ENCODE measurements at regions not wholly inside any gene's neighbourhood (a gene's known extent, or its start where the extent isn't known, plus 50 kb on each side); places are given as distances from the start of the nearest gene placed in this dataset.
"Not testable (repeated sequence)": the region's sequence is repeated elsewhere in the genome, so short reads cannot be mapped to it uniquely, and the experiment has no call there.

DNA sequence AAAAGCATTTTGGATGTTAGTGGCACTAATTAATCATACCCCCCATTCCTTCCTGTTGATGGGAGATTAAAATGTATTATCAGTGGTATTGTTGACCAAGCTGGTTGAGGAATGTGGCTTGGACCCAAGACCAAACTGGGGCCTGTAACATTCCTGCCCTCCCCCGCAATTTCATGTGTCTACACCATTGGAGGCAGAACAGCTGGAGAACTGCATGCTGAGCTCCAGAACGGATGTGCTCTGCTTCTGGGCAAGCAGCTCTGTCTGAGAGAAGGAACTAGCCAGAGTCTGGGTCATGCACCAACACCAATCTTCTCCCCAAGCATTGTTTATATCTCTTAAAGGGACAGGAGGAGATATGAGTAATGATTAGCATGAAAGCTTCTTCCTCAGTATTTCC is 185.5 kb downstream of the CEP135 start:
- DNase-seq (ENCODE audit: low read depth) (peak; percentile 91), FAIRE-seq (no peak)
- Mint-ChIP-seq H3K4me3 (ENCODE audit: unreplicated experiment) (no peak overlapping the region), H3K27ac (ENCODE audit: unreplicated experiment) (no peak overlapping the region), H3K27me3 (ENCODE audit: low read depth, unreplicated experiment) (no peaks in the 10 kb centered on the region), H3K36me3 (ENCODE audit: low read depth, unreplicated experiment) (no peaks in the 10 kb centered on the region), H3K4me1 (ENCODE audit: low read depth, unreplicated experiment) (peaks cover 11% of the 10 kb centered on the region), H3K9me3 (ENCODE audit: unreplicated experiment) (no peaks in the 10 kb centered on the region)
- Histone ChIP-seq H3K27me3 (ENCODE audit: insufficient read depth, low read length) (no peaks in the 10 kb centered on the region), H3K4me2 (ENCODE audit: low read length) (peak overlapping the region; percentile 27), H3K9ac (ENCODE audit: low read length) (no peak overlapping the region), H3K79me2 (ENCODE audit: insufficient read depth, low read length) (no peaks in the 10 kb centered on the region), H3K4me1 (ENCODE audit: insufficient read depth, low read length) (no peaks in the 10 kb centered on the region), H3K9me3 (ENCODE audit: insufficient read depth, low read depth, low read length) (no peaks in the 10 kb centered on the region), H4K20me1 (ENCODE audit: insufficient read depth, low read length) (no peaks in the 10 kb centered on the region), H3K36me3 (ENCODE audit: insufficient read depth, low read length) (no peaks in the 10 kb centered on the region), H3K4me3 (ENCODE audit: insufficient read depth, low read depth, low read length) (no peak overlapping the region), H2AFZ (ENCODE audit: low read depth, low read length) (no peak overlapping the region), H3K27ac (ENCODE audit: low read depth, low read length) (no peak overlapping the region)
- TF ChIP-seq EZH2 (IDR thresholded peaks at IDR 0.05; ENCODE audit: insufficient read depth, low read length) (no peak), CTCF (IDR thresholded peaks at IDR 0.05; ENCODE audit: insufficient read depth, low read depth, low read length) (no peak)

DNA sequence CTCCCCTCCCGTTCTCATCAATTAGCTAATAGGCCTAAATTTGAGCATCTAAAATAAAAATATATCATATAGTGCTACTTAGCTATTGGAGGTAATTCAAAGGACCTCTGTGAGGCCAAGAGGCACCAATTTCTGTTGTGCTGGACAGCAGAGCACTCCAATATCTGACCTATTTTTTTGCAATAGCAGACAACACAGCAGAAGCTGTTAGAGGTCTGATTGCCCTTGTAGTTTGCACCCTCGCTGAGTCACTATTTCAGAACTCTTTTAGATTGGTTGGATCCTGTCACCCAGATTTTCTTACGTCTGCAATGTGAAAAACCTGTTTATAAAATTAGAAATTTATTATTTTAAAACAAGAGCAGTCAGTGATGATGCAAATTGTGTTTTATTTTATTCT is 184.1 kb downstream of the CEP135 start:
- H3K4me2 ChIP-seq (ENCODE audit: low read length): no peak overlapping the region
- H4K20me1 ChIP-seq (ENCODE audit: insufficient read depth, low read length): no peaks in the 10 kb centered on the region
- Mint-ChIP-seq H3K27me3 (ENCODE audit: low read depth, unreplicated experiment) (no peaks in the 10 kb centered on the region), H3K36me3 (ENCODE audit: low read depth, unreplicated experiment) (no peaks in the 10 kb centered on the region), H3K4me3 (ENCODE audit: unreplicated experiment) (no peak overlapping the region), H3K4me1 (ENCODE audit: low read depth, unreplicated experiment) (peaks cover 10% of the 10 kb centered on the region), H3K9me3 (ENCODE audit: unreplicated experiment) (no peaks in the 10 kb centered on the region), H3K27ac (ENCODE audit: unreplicated experiment) (no peak overlapping the region)
- no peaks in the 10 kb centered on the region for H3K9me3 ChIP-seq (ENCODE audit: insufficient read depth, low read depth, low read length)
- H3K9ac ChIP-seq (ENCODE audit: low read length): no peak overlapping the region
- no peak overlapping the region for H3K4me3 ChIP-seq (ENCODE audit: insufficient read depth, low read depth, low read length)
- TF ChIP-seq CTCF (IDR thresholded peaks at IDR 0.05; ENCODE audit: insufficient read depth, low read depth, low read length) (no peak), EZH2 (IDR thresholded peaks at IDR 0.05; ENCODE audit: insufficient read depth, low read length) (no peak)
- H3K36me3 ChIP-seq (ENCODE audit: insufficient read depth, low read length): no peaks in the 10 kb centered on the region
- H3K79me2 ChIP-seq (ENCODE audit: insufficient read depth, low read length): no peaks in the 10 kb centered on the region
- no peaks in the 10 kb centered on the region for H3K27me3 ChIP-seq (ENCODE audit: insufficient read depth, low read length)
- no peak for FAIRE-seq
- peak; percentile 16 for DNase-seq (ENCODE audit: low read depth)
- no peak overlapping the region for H3K27ac ChIP-seq (ENCODE audit: low read depth, low read length)
- H2AFZ ChIP-seq (ENCODE audit: low read depth, low read length): no peak overlapping the region
- H3K4me1 ChIP-seq (ENCODE audit: insufficient read depth, low read length): no peaks in the 10 kb centered on the region

- not testable (repeated sequence) for H3K36me3 ChIP-seq (ENCODE audit: insufficient read depth, low read length); H3K27ac ChIP-seq (ENCODE audit: low read depth, low read length); H4K20me1 ChIP-seq (ENCODE audit: insufficient read depth, low read length); H3K27me3 ChIP-seq (ENCODE audit: insufficient read depth, low read length); H3K79me2 ChIP-seq (ENCODE audit: insufficient read depth, low read length); H3K4me1 ChIP-seq (ENCODE audit: insufficient read depth, low read length); H3K4me2 ChIP-seq (ENCODE audit: low read length); H3K9me3 ChIP-seq (ENCODE audit: insufficient read depth, low read depth, low read length); FAIRE-seq; H3K9me3 Mint-ChIP-seq (ENCODE audit: unreplicated experiment); H3K27me3 Mint-ChIP-seq (ENCODE audit: low read depth, unreplicated experiment); H3K27ac Mint-ChIP-seq (ENCODE audit: unreplicated experiment); H3K9ac ChIP-seq (ENCODE audit: low read length); H2AFZ ChIP-seq (ENCODE audit: low read depth, low read length); DNase-seq (ENCODE audit: low read depth); H3K36me3 Mint-ChIP-seq (ENCODE audit: low read depth, unreplicated experiment); H3K4me3 ChIP-seq (ENCODE audit: insufficient read depth, low read depth, low read length); H3K4me3 Mint-ChIP-seq (ENCODE audit: unreplicated experiment)
- H3K4me1 Mint-ChIP-seq (ENCODE audit: low read depth, unreplicated experiment): peaks cover 10% of the 10 kb centered on the region
Observed at GRCh38 chr4:56132188-56132587, 183.4 kb downstream of the CEP135 start.
